ENCODE measurements at regions not wholly inside any gene's neighbourhood (a gene's known extent, or its start where the extent isn't known, plus 50 kb on each side); places are given as distances from the start of the nearest gene placed in this dataset.

- DNase-seq (ENCODE audit: low read depth in 2 of 2, low spot score in 1 of 2) = no peak
Measured at GRCh38 chr21:15515908-15516307, 213.9 kb upstream of the USP25 start.

GRCh38 chr21:15517394-15517793, 212.4 kb upstream of the USP25 start:
- DNase-seq (ENCODE audit: low read depth in 2 of 2, low spot score in 1 of 2) = no peak

GRCh38 chr21:15520811-15521643, 208.8 kb upstream of the USP25 start:
- DNase-seq (ENCODE audit: low read depth in 2 of 2, low spot score in 1 of 2) = no peak

GRCh38 chr21:15521644-15522001, 208.2 kb upstream of the USP25 start:
- no peak for DNase-seq (ENCODE audit: low read depth in 2 of 2, low spot score in 1 of 2)

GRCh38 chr21:15522148-15522547, 207.6 kb upstream of the USP25 start:
- no peak for DNase-seq (ENCODE audit: low read depth in 2 of 2, low spot score in 1 of 2)

GRCh38 chr21:15524855-15525254, 204.9 kb upstream of the USP25 start:
- no peak for DNase-seq (ENCODE audit: low read depth in 2 of 2, low spot score in 1 of 2)

- DNase-seq (ENCODE audit: low read depth in 2 of 2, low spot score in 1 of 2) = no peak
Measured at GRCh38 chr21:15526798-15527197, 203.0 kb upstream of the USP25 start.

- DNase-seq (ENCODE audit: low read depth in 2 of 2, low spot score in 1 of 2) = no peak
Measured at GRCh38 chr21:15528346-15528745, 201.4 kb upstream of the USP25 start.

GRCh38 chr21:15531986-15532385, 197.8 kb upstream of the USP25 start:
- DNase-seq (ENCODE audit: low read depth in 2 of 2, low spot score in 1 of 2) = no peak

GRCh38 chr21:15533618-15534017, 196.2 kb upstream of the USP25 start:
- no peak for DNase-seq (ENCODE audit: low read depth in 2 of 2, low spot score in 1 of 2)

GRCh38 chr21:15534450-15534886, 195.3 kb upstream of the USP25 start:
- no peak for DNase-seq (ENCODE audit: low read depth in 2 of 2, low spot score in 1 of 2)

- DNase-seq (ENCODE audit: low read depth in 2 of 2, low spot score in 1 of 2) = no peak
Measured at GRCh38 chr21:15539376-15539775, 190.4 kb upstream of the USP25 start.

- no peak for DNase-seq (ENCODE audit: low read depth in 2 of 2, low spot score in 1 of 2)
Measured at GRCh38 chr21:15543473-15543872, 186.3 kb upstream of the USP25 start.

GRCh38 chr21:15549671-15550070, 180.1 kb upstream of the USP25 start:
- no peak for DNase-seq (ENCODE audit: low read depth in 2 of 2, low spot score in 1 of 2)

GRCh38 chr21:15552914-15553494, 176.8 kb upstream of the USP25 start:
- DNase-seq (ENCODE audit: low read depth in 2 of 2, low spot score in 1 of 2) = no peak

- no peak for DNase-seq (ENCODE audit: low read depth in 2 of 2, low spot score in 1 of 2)
Measured at GRCh38 chr21:15557925-15558324, 171.9 kb upstream of the USP25 start.

GRCh38 chr21:15558884-15559283, 170.9 kb upstream of the USP25 start:
- DNase-seq (ENCODE audit: low read depth in 2 of 2, low spot score in 1 of 2) = no peak

- no peak for DNase-seq (ENCODE audit: low read depth in 2 of 2, low spot score in 1 of 2)
Measured at GRCh38 chr21:15559660-15560059, 170.1 kb upstream of the USP25 start.

- DNase-seq (ENCODE audit: low read depth in 2 of 2, low spot score in 1 of 2) = no peak
Measured at GRCh38 chr21:15560383-15561056, 169.3 kb upstream of the USP25 start.

- no peak for DNase-seq (ENCODE audit: low read depth in 2 of 2, low spot score in 1 of 2)
Measured at GRCh38 chr21:15562748-15563147, 167.0 kb upstream of the USP25 start.

- DNase-seq (ENCODE audit: low read depth in 2 of 2, low spot score in 1 of 2) = no peak
Measured at GRCh38 chr21:15564907-15565306, 164.9 kb upstream of the USP25 start.

GRCh38 chr21:15566703-15567102, 163.1 kb upstream of the USP25 start:
- no peak for DNase-seq (ENCODE audit: low read depth in 2 of 2, low spot score in 1 of 2)
